D341Med (cell line): ENCODE measurements at regions not wholly inside any gene's neighbourhood (a gene's known extent, or its start where the extent isn't known, plus 50 kb on each side); places are given as distances from the start of the nearest gene placed in this dataset.
A peak's percentile ranks its signal among the peaks of the same experiment; 100 is the strongest.

Experiments
- DNase-seq: peaks from one replicate; pipeline ENCODE4 v3.0.0; 2012; ENCODE audit warnings: low spot score

GRCh38 chr4:100722866-100723459, 205.1 kb upstream of the EMCN start:
- no peak for DNase-seq

- no peak for DNase-seq
These were observed 204.3 kb upstream of the EMCN start for GRCh38 chr4:100722133-100722532.

- no peak for DNase-seq
These were observed 203.7 kb upstream of the EMCN start for GRCh38 chr4:100721490-100721889.

GRCh38 chr4:100721077-100721476, 203.3 kb upstream of the EMCN start:
- DNase-seq: no peak

- no peak for DNase-seq
These were observed 198.6 kb upstream of the EMCN start for GRCh38 chr4:100716416-100716815.

- no peak for DNase-seq
These were observed 191.0 kb upstream of the EMCN start for GRCh38 chr4:100708776-100709175.

- DNase-seq: no peak
These were observed 190.0 kb upstream of the EMCN start for GRCh38 chr4:100707786-100708185.

- DNase-seq: no peak
These were observed 178.7 kb upstream of the EMCN start for GRCh38 chr4:100696531-100696930.

- no peak for DNase-seq
These were observed 178.0 kb upstream of the EMCN start for GRCh38 chr4:100695871-100696270.

- DNase-seq: no peak
These were observed 177.3 kb upstream of the EMCN start for GRCh38 chr4:100695039-100695654.

- DNase-seq: no peak
These were observed 176.6 kb upstream of the EMCN start for GRCh38 chr4:100694467-100694866.

GRCh38 chr4:100690812-100691211, 173.0 kb upstream of the EMCN start:
- DNase-seq: no peak

GRCh38 chr4:100688368-100688767, 170.5 kb upstream of the EMCN start:
- no peak for DNase-seq

GRCh38 chr4:100682477-100683218, 164.8 kb upstream of the EMCN start:
- no peak for DNase-seq

- DNase-seq: no peak
These were observed 163.5 kb upstream of the EMCN start for GRCh38 chr4:100681289-100681688.

GRCh38 chr4:100679926-100680325, 162.1 kb upstream of the EMCN start:
- DNase-seq: no peak

GRCh38 chr4:100674976-100675375, 157.2 kb upstream of the EMCN start:
- DNase-seq: no peak

- no peak for DNase-seq
These were observed 139.4 kb upstream of the EMCN start for GRCh38 chr4:100657187-100657586.

GRCh38 chr4:100651499-100652175, 133.8 kb upstream of the EMCN start:
- DNase-seq: no peak

GRCh38 chr4:100649417-100649816, 131.6 kb upstream of the EMCN start:
- DNase-seq: no peak

- DNase-seq: no peak
These were observed 126.3 kb upstream of the EMCN start for GRCh38 chr4:100644150-100644549.

- peak; percentile 10 for DNase-seq
These were observed 123.5 kb upstream of the EMCN start for GRCh38 chr4:100641336-100641735.

GRCh38 chr4:100635899-100636298, 118.1 kb upstream of the EMCN start:
- DNase-seq: no peak
